IMR-90 (cell line): ENCODE measurements at regions not wholly inside any gene's neighbourhood (a gene's known extent, or its start where the extent isn't known, plus 50 kb on each side); places are given as distances from the start of the nearest gene placed in this dataset.

Source experiments
- CEBPB ChIP-seq: IDR thresholded peaks from 2 replicates; pipeline ENCODE4 v1.6.1; 2012; ENCODE audit warnings: low read depth, low read length, improper control_type of control experiment
- CTCF ChIP-seq: conservative IDR thresholded peaks from 2 replicates; pipeline ENCODE4 v1.5.1; 2012; ENCODE audit warnings: mild to moderate bottlenecking, low read depth, low read length, improper control_type of control experiment
- MAZ ChIP-seq: IDR thresholded peaks from 2 replicates; pipeline ENCODE4 v1.6.1; 2012; ENCODE audit warnings: low read depth, mild to moderate bottlenecking, low read length, improper control_type of control experiment, moderate library complexity, borderline replicate concordance
- NFE2L2 ChIP-seq: fragments of 150-350 bp; IDR thresholded peaks from 2 replicates; pipeline ENCODE4 v1.6.1; 2016; ENCODE audit warnings: low read depth, mild to moderate bottlenecking, low read length
- POLR2A ChIP-seq: IDR thresholded peaks from 2 replicates; pipeline ENCODE4 v1.6.1; 2012; ENCODE audit warnings: mild to moderate bottlenecking, low read depth, low read length
- RAD21 ChIP-seq: IDR thresholded peaks from 2 replicates; pipeline ENCODE4 v1.6.1; 2012; ENCODE audit warnings: low read length, improper control_type of control experiment
- RCOR1 ChIP-seq: IDR thresholded peaks from 2 replicates; pipeline ENCODE4 v1.6.1; 2012; ENCODE audit warnings: mild to moderate bottlenecking, low read length, improper control_type of control experiment; ENCODE audit not compliant: insufficient replicate concordance
- RFX5 ChIP-seq: IDR thresholded peaks from 2 replicates; pipeline ENCODE4 v1.8.0; 2012; ENCODE audit warnings: low read depth, mild to moderate bottlenecking, low read length, moderate library complexity
- SMC3 ChIP-seq: fragments of 150-350 bp; IDR thresholded peaks from 2 replicates; pipeline ENCODE4 v1.6.1; 2016; ENCODE audit warnings: low read depth, mild to moderate bottlenecking, antibody characterized with exemption, low read length, moderate library complexity
- USF2 ChIP-seq: fragments of 150-350 bp; IDR thresholded peaks from 2 replicates; pipeline ENCODE4 v1.6.1; 2017; ENCODE audit warnings: mild to moderate bottlenecking, antibody characterized with exemption, low read length, low read depth

- no peak for TF ChIP-seq CEBPB
- no peak for TF ChIP-seq CTCF
- TF ChIP-seq USF2 = no peak
- no peak for TF ChIP-seq POLR2A
- no peak for TF ChIP-seq RCOR1
- TF ChIP-seq NFE2L2 = no peak
- no peak for TF ChIP-seq MAZ
- no peak for TF ChIP-seq SMC3
- TF ChIP-seq RAD21 = no peak
- no peak for TF ChIP-seq RFX5
Measured at GRCh38 chr4:79155336-79155735, 170.5 kb downstream of the NAA11 start.
